ENCODE measurements at regions not wholly inside any gene's neighbourhood (a gene's known extent, or its start where the extent isn't known, plus 50 kb on each side); places are given as distances from the start of the nearest gene placed in this dataset.

GRCh38 chr13:107043021-107043956, 475.4 kb upstream of the ARGLU1 start:
- peak overlapping the region; percentile 87 to 90 for H3K27ac ChIP-seq
- DNase-seq (ENCODE audit: low spot score) (no peak), ATAC-seq (ENCODE audit: insufficient number of reproducible peaks, low FRiP score, low read depth) (peak; percentile 72)

GRCh38 chr13:107035778-107036177, 467.8 kb upstream of the ARGLU1 start:
- Histone ChIP-seq H3K9me3 (no peaks in the 10 kb centered on the region), H3K4me1 (ENCODE audit: control insufficient read depth in 1 of 2, low read depth in 2 of 2) (peaks cover 7 to 41% of the 10 kb centered on the region in 2 donors), H3K36me3 (no peaks in the 10 kb centered on the region), H3K27me3 (replicated peaks; ENCODE audit: insufficient read depth) (no peaks in the 10 kb centered on the region), H3K4me3 (no peak overlapping the region), H3K27ac (peak overlapping the region in 1 of 2 donors; percentile 4)
- ATAC-seq (ENCODE audit: insufficient number of reproducible peaks, low FRiP score, low read depth): no peak
- DNase-seq (ENCODE audit: low spot score): no peak
- TF ChIP-seq CTCF (IDR thresholded peaks at IDR 0.05): no peak

More at GRCh38 chr13:107043021-107043956, 475.4 kb upstream of the ARGLU1 start:
- H3K36me3 ChIP-seq: no peaks in the 10 kb centered on the region
- TF ChIP-seq CTCF (IDR thresholded peaks at IDR 0.05): no peak
- peak overlapping the region; percentile 43 for H3K4me3 ChIP-seq
- H3K27me3 ChIP-seq (replicated peaks; ENCODE audit: insufficient read depth): no peaks in the 10 kb centered on the region
- H3K4me1 ChIP-seq (ENCODE audit: control insufficient read depth in 1 of 2, low read depth in 2 of 2): peaks cover 11 to 24% of the 10 kb centered on the region in 2 donors
- H3K9me3 ChIP-seq: no peaks in the 10 kb centered on the region

- no peak for ATAC-seq (ENCODE audit: insufficient number of reproducible peaks, low FRiP score, low read depth)
These were observed 467.2 kb upstream of the ARGLU1 start for GRCh38 chr13:107035186-107035585.

GRCh38 chr13:107034236-107034872, 466.4 kb upstream of the ARGLU1 start:
- ATAC-seq (ENCODE audit: insufficient number of reproducible peaks, low FRiP score, low read depth) (no peak), DNase-seq (ENCODE audit: low spot score) (no peak)
- Histone ChIP-seq H3K4me1 (ENCODE audit: control insufficient read depth in 1 of 2, low read depth in 2 of 2) (peaks cover 7 to 42% of the 10 kb centered on the region in 2 donors), H3K27me3 (replicated peaks; ENCODE audit: insufficient read depth) (no peaks in the 10 kb centered on the region), H3K9me3 (no peaks in the 10 kb centered on the region), H3K27ac (no peak overlapping the region), H3K4me3 (no peak overlapping the region), H3K36me3 (no peaks in the 10 kb centered on the region)
- no peak for TF ChIP-seq CTCF (IDR thresholded peaks at IDR 0.05)

More at GRCh38 chr13:107035186-107035585, 467.2 kb upstream of the ARGLU1 start:
- no peak for TF ChIP-seq CTCF (IDR thresholded peaks at IDR 0.05)
- no peaks in the 10 kb centered on the region for H3K9me3 ChIP-seq
- H3K4me3 ChIP-seq: no peak overlapping the region
- DNase-seq (ENCODE audit: low spot score): no peak
- H3K36me3 ChIP-seq: no peaks in the 10 kb centered on the region
- H3K4me1 ChIP-seq (ENCODE audit: control insufficient read depth in 1 of 2, low read depth in 2 of 2): peaks cover 7 to 42% of the 10 kb centered on the region in 2 donors
- no peak overlapping the region for H3K27ac ChIP-seq
- no peaks in the 10 kb centered on the region for H3K27me3 ChIP-seq (replicated peaks; ENCODE audit: insufficient read depth)

- no peak for TF ChIP-seq CTCF (IDR thresholded peaks at IDR 0.05)
- ATAC-seq (ENCODE audit: insufficient number of reproducible peaks, low FRiP score, low read depth): no peak
- Histone ChIP-seq H3K27me3 (replicated peaks; ENCODE audit: insufficient read depth) (no peaks in the 10 kb centered on the region), H3K9me3 (no peaks in the 10 kb centered on the region), H3K4me3 (no peak overlapping the region), H3K4me1 (ENCODE audit: control insufficient read depth in 1 of 2, low read depth in 2 of 2) (peaks cover 7 to 36% of the 10 kb centered on the region in 2 donors), H3K36me3 (no peaks in the 10 kb centered on the region), H3K27ac (peak overlapping the region; percentile 42 to 65)
- DNase-seq (ENCODE audit: low spot score): no peak
These were observed 463.8 kb upstream of the ARGLU1 start for GRCh38 chr13:107031716-107032115.
